ENCODE measurements at regions not wholly inside any gene's neighbourhood (a gene's known extent, or its start where the extent isn't known, plus 50 kb on each side); places are given as distances from the start of the nearest gene placed in this dataset.
"Not testable (repeated sequence)": the region's sequence is repeated elsewhere in the genome, so short reads cannot be mapped to it uniquely, and the experiment has no call there.

GRCh38 chrX:94288325-94288724, 614.3 kb downstream of the FAM133A start:
- Histone ChIP-seq H3K36me3 (no peaks in the 10 kb centered on the region), H3K4me1 (no peaks in the 10 kb centered on the region), H3K27me3 (no peaks in the 10 kb centered on the region), H3K9me3 (no peaks in the 10 kb centered on the region), H3K27ac (replicated peaks in 1 of 4) (no peak overlapping the region), H3K4me3 (no peak overlapping the region)
- TF ChIP-seq EP300 (IDR thresholded peaks at IDR 0.05) (no peak), POLR2AphosphoS5 (IDR thresholded peaks at IDR 0.05) (no peak), CTCF (IDR thresholded peaks at IDR 0.05) (no peak), POLR2A (IDR thresholded peaks at IDR 0.05; ENCODE audit: low read depth) (no peak)
- DNase-seq (ENCODE audit: extremely low spot score), result no peak
- intact Hi-C loops (cut with DNase I), result no loop called here
- 64% methylated on average over 2 of the region's 2 CpGs for WGBS

- DNase-seq (ENCODE audit: extremely low spot score), result no peak
- intact Hi-C loops (cut with DNase I), result no loop called here
- WGBS, result 21% methylated on average over 1 of the region's 1 CpG
- Histone ChIP-seq H3K4me1 (no peaks in the 10 kb centered on the region), H3K36me3 (no peaks in the 10 kb centered on the region), H3K4me3 (no peak overlapping the region), H3K27ac (replicated peaks in 1 of 4) (no peak overlapping the region), H3K27me3 (no peaks in the 10 kb centered on the region), H3K9me3 (no peaks in the 10 kb centered on the region)
- TF ChIP-seq POLR2A (IDR thresholded peaks at IDR 0.05; ENCODE audit: low read depth), result no peak
- TF ChIP-seq EP300 (IDR thresholded peaks at IDR 0.05), result no peak
- TF ChIP-seq CTCF (IDR thresholded peaks at IDR 0.05), result no peak
Observed at GRCh38 chrX:94288972-94289371, 615.0 kb downstream of the FAM133A start.

- H3K27me3 ChIP-seq, result no peaks in the 10 kb centered on the region
- H3K27ac ChIP-seq (replicated peaks in 1 of 4), result no peak overlapping the region
- H3K4me1 ChIP-seq, result no peaks in the 10 kb centered on the region
- H3K4me3 ChIP-seq, result no peak overlapping the region
- intact Hi-C loops (cut with DNase I), result no loop called here
- 47% methylated on average over 2 of the region's 2 CpGs for WGBS
- H3K36me3 ChIP-seq, result no peaks in the 10 kb centered on the region
- DNase-seq (ENCODE audit: extremely low spot score), result no peak
- TF ChIP-seq CTCF (IDR thresholded peaks at IDR 0.05), result no peak
- TF ChIP-seq EP300 (IDR thresholded peaks at IDR 0.05), result no peak
- TF ChIP-seq POLR2AphosphoS5 (IDR thresholded peaks at IDR 0.05), result no peak
- TF ChIP-seq POLR2A (IDR thresholded peaks at IDR 0.05; ENCODE audit: low read depth), result no peak
- H3K9me3 ChIP-seq, result peaks cover 0 to 10% (median 0%) of the 10 kb centered on the region in 4 donors
Observed at GRCh38 chrX:94302446-94302845, 628.4 kb downstream of the FAM133A start.

- DNase-seq (ENCODE audit: extremely low spot score), result no peak
- H3K4me1 ChIP-seq, result no peaks in the 10 kb centered on the region
- no peak overlapping the region for H3K27ac ChIP-seq (replicated peaks in 1 of 4)
- H3K27me3 ChIP-seq, result no peaks in the 10 kb centered on the region
- H3K4me3 ChIP-seq, result no peak overlapping the region
- H3K9me3 ChIP-seq, result no peaks in the 10 kb centered on the region
- intact Hi-C loops (cut with DNase I), result no loop called here
- 80% methylated on average over 1 of the region's 1 CpG for WGBS
- H3K36me3 ChIP-seq, result no peaks in the 10 kb centered on the region
- TF ChIP-seq CTCF (IDR thresholded peaks at IDR 0.05) (no peak), POLR2A (IDR thresholded peaks at IDR 0.05; ENCODE audit: low read depth) (no peak)
Observed at GRCh38 chrX:94329182-94329581, 655.2 kb downstream of the FAM133A start.

GRCh38 chrX:94341730-94342129, 667.7 kb downstream of the FAM133A start:
- H3K4me1 ChIP-seq; H3K9me3 ChIP-seq; H3K27ac ChIP-seq (replicated peaks in 1 of 4); DNase-seq (ENCODE audit: extremely low spot score); H3K27me3 ChIP-seq; H3K4me3 ChIP-seq; H3K36me3 ChIP-seq: not testable (repeated sequence)
- WGBS, result 84% methylated on average over 7 of the region's 7 CpGs
- intact Hi-C loops (cut with DNase I), result loop anchor here (10.0 kb wide), 1 partner anchor 63 kb away; no protein-coding TSS in a partner anchor
